Ishikawa (cell line): ENCODE measurements at regions not wholly inside any gene's neighbourhood (a gene's known extent, or its start where the extent isn't known, plus 50 kb on each side); places are given as distances from the start of the nearest gene placed in this dataset.

ENCODE experiments used
- CEBPB ChIP-seq: IDR thresholded peaks from 2 replicates; pipeline ENCODE4 v1.6.1; 2012
- CREB1 ChIP-seq: IDR thresholded peaks from 2 replicates; pipeline ENCODE4 v1.6.1; 2012; ENCODE audit warnings: low read depth
- EGR1 ChIP-seq: IDR thresholded peaks from 2 replicates; pipeline ENCODE4 v1.6.1; 2012
- EP300 ChIP-seq: IDR thresholded peaks from 2 replicates; pipeline ENCODE4 v1.6.1; 2012; ENCODE audit warnings: borderline replicate concordance
- FOXM1 ChIP-seq: IDR thresholded peaks from 2 replicates; pipeline ENCODE4 v1.6.1; 2012; ENCODE audit warnings: low read depth, borderline replicate concordance
- NFIC ChIP-seq: IDR thresholded peaks from 2 replicates; pipeline ENCODE4 v1.6.1; 2012
- RAD21 ChIP-seq: IDR thresholded peaks from 2 replicates; pipeline ENCODE4 v1.6.1; 2012; ENCODE audit warnings: low read depth
- REST ChIP-seq: IDR thresholded peaks from 2 replicates; pipeline ENCODE4 v1.6.1; 2012; ENCODE audit warnings: low read depth, mild to moderate bottlenecking
- TAF1 ChIP-seq: IDR thresholded peaks from 2 replicates; pipeline ENCODE4 v1.6.1; 2012; ENCODE audit warnings: low read depth, mild to moderate bottlenecking
- TCF12 ChIP-seq: IDR thresholded peaks from 2 replicates; pipeline ENCODE4 v1.6.1; 2012; ENCODE audit warnings: low read depth
- TEAD4 ChIP-seq: IDR thresholded peaks from 2 replicates; pipeline ENCODE4 v1.6.1; 2012
- YY1 ChIP-seq: IDR thresholded peaks from 2 replicates; pipeline ENCODE4 v1.6.1; 2012; ENCODE audit warnings: low read depth
- ZBTB7A ChIP-seq: IDR thresholded peaks from 2 replicates; pipeline ENCODE4 v1.6.1; 2012; ENCODE audit warnings: low read depth
- TF ChIP-seq, protein P1 (sequence below): IDR thresholded peaks from 2 replicates; pipeline ENCODE4 v1.6.1; 2012
- TF ChIP-seq, protein P2 (sequence below): IDR thresholded peaks from 2 replicates; pipeline ENCODE4 v1.6.1; 2012

DNA sequence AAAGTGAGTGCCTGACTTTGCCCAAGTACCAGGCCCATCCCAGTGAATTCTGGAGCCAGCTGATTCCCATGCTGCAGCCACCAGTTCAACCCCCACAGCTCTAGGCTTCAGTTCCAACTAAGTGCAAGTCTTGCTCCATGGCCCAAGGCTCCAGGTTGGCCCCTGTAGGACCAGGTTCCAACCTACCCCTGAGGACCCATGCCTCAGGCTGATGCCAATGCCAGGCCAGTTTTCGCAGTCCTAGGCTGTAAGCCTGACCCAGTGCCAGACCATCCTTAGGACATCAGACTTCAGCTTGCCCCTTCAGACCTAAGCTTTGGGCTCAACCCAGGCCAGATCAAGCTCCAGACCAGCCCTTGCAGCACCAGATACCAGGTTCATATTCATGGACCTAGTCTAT lies 352.6 kb downstream of the FSCB start:
- TF ChIP-seq, protein P1, sequence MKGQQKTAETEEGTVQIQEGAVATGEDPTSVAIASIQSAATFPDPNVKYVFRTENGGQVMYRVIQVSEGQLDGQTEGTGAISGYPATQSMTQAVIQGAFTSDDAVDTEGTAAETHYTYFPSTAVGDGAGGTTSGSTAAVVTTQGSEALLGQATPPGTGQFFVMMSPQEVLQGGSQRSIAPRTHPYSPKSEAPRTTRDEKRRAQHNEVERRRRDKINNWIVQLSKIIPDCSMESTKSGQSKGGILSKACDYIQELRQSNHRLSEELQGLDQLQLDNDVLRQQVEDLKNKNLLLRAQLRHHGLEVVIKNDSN, result no peak
- TF ChIP-seq RAD21, result no peak
- no peak for TF ChIP-seq EP300
- TF ChIP-seq CEBPB, result no peak
- no peak for TF ChIP-seq ZBTB7A
- no peak for TF ChIP-seq EGR1
- TF ChIP-seq NFIC, result no peak
- TF ChIP-seq CREB1, result no peak
- TF ChIP-seq, protein P2, sequence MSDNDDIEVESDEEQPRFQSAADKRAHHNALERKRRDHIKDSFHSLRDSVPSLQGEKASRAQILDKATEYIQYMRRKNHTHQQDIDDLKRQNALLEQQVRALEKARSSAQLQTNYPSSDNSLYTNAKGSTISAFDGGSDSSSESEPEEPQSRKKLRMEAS, result no peak
- no peak for TF ChIP-seq TEAD4
- TF ChIP-seq REST, result no peak
- no peak for TF ChIP-seq TCF12
- no peak for TF ChIP-seq YY1
- no peak for TF ChIP-seq TAF1
- TF ChIP-seq FOXM1, result no peak

DNA sequence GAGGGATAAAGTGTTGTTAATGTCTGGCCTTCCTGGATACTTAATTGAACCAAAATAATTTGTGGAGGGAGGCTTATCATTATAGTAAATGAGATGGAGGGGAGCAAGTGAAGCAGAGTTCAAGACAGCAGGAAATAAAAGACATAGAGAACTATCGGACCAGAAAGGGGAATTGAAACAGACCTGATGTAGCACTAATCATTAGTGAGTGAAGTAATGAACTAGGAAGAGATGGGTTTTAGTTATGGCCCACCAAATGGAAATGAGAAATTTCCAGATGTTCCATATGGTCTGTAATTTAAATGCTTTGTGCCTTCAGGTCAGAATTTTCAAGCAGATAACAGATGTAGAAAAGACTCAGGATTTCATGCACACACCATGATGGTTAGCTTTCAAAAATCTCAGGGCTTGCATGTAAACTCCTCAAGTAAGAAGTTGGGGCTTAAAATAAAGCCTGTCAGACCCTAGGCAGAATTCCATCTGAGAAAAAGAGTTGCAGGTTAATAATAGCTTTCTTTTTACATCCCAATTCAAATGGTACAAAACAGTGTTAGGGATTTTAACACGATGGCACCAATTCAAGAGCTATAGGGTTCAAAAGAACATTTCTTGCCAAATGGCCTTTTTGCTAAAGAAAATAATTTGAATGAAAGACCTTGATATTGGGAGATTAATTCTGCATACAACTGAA lies 355.8 kb downstream of the FSCB start:
- no peak for TF ChIP-seq EGR1
- no peak for TF ChIP-seq ZBTB7A
- no peak for TF ChIP-seq TAF1
- TF ChIP-seq, protein P1, result no peak
- TF ChIP-seq TEAD4, result no peak
- TF ChIP-seq TCF12, result no peak
- TF ChIP-seq, protein P2, result no peak
- no peak for TF ChIP-seq FOXM1

DNA sequence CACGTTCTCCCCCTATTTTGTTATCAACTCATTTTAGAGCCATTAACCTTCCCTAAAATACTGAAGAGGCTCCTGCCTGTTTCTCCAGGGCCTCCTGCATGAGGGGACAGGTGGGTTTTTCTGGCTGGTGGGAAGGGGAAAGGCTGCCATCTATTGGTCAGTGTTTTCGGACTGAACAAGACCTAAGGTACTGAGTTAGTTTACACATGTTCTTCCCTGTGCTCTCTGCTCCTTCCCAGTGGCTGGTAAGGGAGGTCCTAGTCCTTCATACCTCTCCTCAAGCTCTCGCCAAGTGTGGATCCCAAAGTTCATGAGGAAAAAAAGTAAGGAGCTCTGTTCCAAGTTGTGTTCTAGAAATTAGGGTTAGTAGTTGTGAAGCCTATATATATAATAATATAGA lies 357.5 kb downstream of the FSCB start:
- TF ChIP-seq TAF1 (no peak), RAD21 (peak; percentile 74)

DNA sequence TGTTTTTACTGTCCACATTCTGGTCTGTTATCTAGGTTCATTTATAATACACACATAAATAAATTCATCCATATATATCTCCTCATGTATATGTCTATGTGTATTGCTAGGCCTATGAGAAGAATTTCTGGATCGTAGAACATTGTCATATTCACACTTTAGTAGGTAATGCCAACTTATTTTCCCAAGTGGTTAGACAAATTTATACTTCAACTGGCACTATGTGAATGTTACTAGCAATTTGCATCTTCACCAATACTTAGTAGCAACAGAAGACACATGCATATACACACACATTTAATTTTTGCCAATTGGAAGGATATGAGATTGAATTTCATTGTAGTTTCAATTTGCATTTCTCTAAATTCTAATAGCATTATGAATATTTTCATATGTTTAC lies 365.1 kb downstream of the FSCB start:
- TF ChIP-seq YY1 (no peak), EGR1 (no peak), TEAD4 (no peak), CREB1 (no peak), CEBPB (no peak), FOXM1 (no peak), RAD21 (no peak), TCF12 (no peak), EP300 (no peak), REST (no peak), ZBTB7A (no peak), NFIC (no peak), TAF1 (no peak)
- TF ChIP-seq, protein P1, result no peak
- TF ChIP-seq, protein P2, result no peak

DNA sequence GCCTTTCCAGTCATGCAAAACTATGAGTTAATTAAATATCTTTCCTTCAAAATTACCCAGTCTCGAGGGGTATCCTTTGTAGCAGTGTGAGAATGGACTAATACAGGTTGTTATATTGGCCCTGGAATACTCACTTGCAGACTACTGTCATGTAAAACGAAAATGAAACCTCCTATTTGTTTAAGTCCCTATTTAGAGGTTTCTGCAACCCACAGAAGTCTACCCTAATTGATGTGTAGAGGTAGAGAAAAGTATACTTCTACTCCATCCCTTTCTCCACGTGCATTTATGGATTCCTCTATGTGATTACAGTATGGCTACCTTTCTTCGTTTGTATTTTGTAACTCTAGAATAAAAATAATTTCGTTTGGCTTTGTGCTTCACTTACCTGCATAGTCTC lies 371.1 kb downstream of the FSCB start:
- TF ChIP-seq EP300 (no peak), TCF12 (no peak), CREB1 (no peak), TEAD4 (no peak), ZBTB7A (no peak), CEBPB (no peak), EGR1 (no peak), RAD21 (no peak), TAF1 (no peak), FOXM1 (no peak)
- TF ChIP-seq, protein P1, result no peak
- TF ChIP-seq, protein P2, result no peak
